ENCODE measurements at regions not wholly inside any gene's neighbourhood (a gene's known extent, or its start where the extent isn't known, plus 50 kb on each side); places are given as distances from the start of the nearest gene placed in this dataset.
A peak's percentile ranks its signal among the peaks of the same experiment; 100 is the strongest.

DNA sequence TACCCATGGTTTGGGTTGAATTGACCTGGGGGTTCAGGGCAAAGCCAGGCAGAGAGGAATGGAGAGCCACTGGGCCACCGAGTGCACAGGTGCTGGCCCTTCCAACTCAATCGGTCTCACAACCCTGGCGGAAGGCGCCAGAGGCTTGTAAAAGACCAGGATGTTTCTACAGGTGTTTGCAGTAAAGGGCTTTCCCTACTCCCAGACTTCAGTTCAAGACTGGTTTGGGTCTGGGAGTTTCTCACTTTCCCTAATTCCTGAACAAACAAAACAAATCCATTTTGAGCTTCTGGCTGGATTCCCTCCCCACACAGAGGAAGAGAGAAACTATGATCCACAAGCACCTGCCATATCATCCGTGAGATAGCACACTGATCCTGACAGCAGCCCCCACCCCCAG is 125.2 kb upstream of the KLF4 start:
- Histone ChIP-seq H4K91ac (ENCODE audit: low read depth, low read length) (no peak overlapping the region), H4K8ac (ENCODE audit: low read depth, low read length) (no peak overlapping the region), H3K4me1 (ENCODE audit: control insufficient read depth in 1 of 2, insufficient read depth in 2 of 2, low read length in 2 of 2) (peaks cover 0 to 2% of the 10 kb centered on the region in 2 experiments), H2AK5ac (ENCODE audit: low read length) (no peak overlapping the region), H3K23ac (ENCODE audit: low read length) (no peak overlapping the region), H3K4me3 (ENCODE audit: low read depth, low read length) (no peak overlapping the region), H3K4ac (ENCODE audit: low read depth, low read length) (no peak overlapping the region), H3K27ac (ENCODE audit: low read depth, low read length) (no peak overlapping the region), H3K9ac (ENCODE audit: low read length) (no peak overlapping the region), H2AFZ (ENCODE audit: insufficient read depth, low read length, poor library complexity) (no peak overlapping the region), H3K9me3 (ENCODE audit: insufficient read depth, low read depth, low read length) (peaks cover 1% of the 10 kb centered on the region), H4K12ac (ENCODE audit: low read depth, low read length) (no peak overlapping the region), H3K36me3 (ENCODE audit: control insufficient read depth in 1 of 2, insufficient read depth in 2 of 2, low read length in 2 of 2) (no peaks in the 10 kb centered on the region), H3K27me3 (ENCODE audit: insufficient read depth, low read length) (no peaks in the 10 kb centered on the region), H2BK12ac (ENCODE audit: low read length) (no peak overlapping the region), H2BK120ac (ENCODE audit: insufficient read depth, low read length, poor library complexity) (no peak overlapping the region), H3K79me2 (ENCODE audit: control insufficient read depth, insufficient read depth, low read length, poor library complexity) (no peaks in the 10 kb centered on the region), H3K14ac (ENCODE audit: low read length) (no peak overlapping the region), H3K79me1 (ENCODE audit: low read length) (no peaks in the 10 kb centered on the region), H3K18ac (ENCODE audit: low read length) (no peak overlapping the region), H3K4me2 (ENCODE audit: low read length) (no peak overlapping the region), H2BK5ac (ENCODE audit: low read depth, low read length, poor library complexity) (no peak overlapping the region)
- no CpG with 5 or more reads among the region's 5 CpGs for WGBS (ENCODE audit: extremely low coverage, insufficient coverage, insufficient read length)
- DNase-seq, result no peak

GRCh38 chr9:107613321-107613720 is 123.8 kb upstream of the KLF4 start:
- Histone ChIP-seq H4K91ac (ENCODE audit: low read depth, low read length) (no peak overlapping the region), H3K36me3 (ENCODE audit: control insufficient read depth in 1 of 2, insufficient read depth in 2 of 2, low read length in 2 of 2) (no peaks in the 10 kb centered on the region), H3K14ac (ENCODE audit: low read length) (no peak overlapping the region), H3K18ac (ENCODE audit: low read length) (no peak overlapping the region), H3K79me1 (ENCODE audit: low read length) (no peaks in the 10 kb centered on the region), H2BK120ac (ENCODE audit: insufficient read depth, low read length, poor library complexity) (no peak overlapping the region), H2BK5ac (ENCODE audit: low read depth, low read length, poor library complexity) (no peak overlapping the region), H2AK5ac (ENCODE audit: low read length) (no peak overlapping the region), H3K27me3 (ENCODE audit: insufficient read depth, low read length) (no peaks in the 10 kb centered on the region), H3K9me3 (ENCODE audit: insufficient read depth, low read depth, low read length) (peaks cover 1% of the 10 kb centered on the region), H2AFZ (ENCODE audit: insufficient read depth, low read length, poor library complexity) (no peak overlapping the region), H3K4me1 (ENCODE audit: control insufficient read depth in 1 of 2, insufficient read depth in 2 of 2, low read length in 2 of 2) (no peaks in the 10 kb centered on the region), H2BK12ac (ENCODE audit: low read length) (no peak overlapping the region), H4K12ac (ENCODE audit: low read depth, low read length) (no peak overlapping the region), H3K4ac (ENCODE audit: low read depth, low read length) (no peak overlapping the region), H4K8ac (ENCODE audit: low read depth, low read length) (no peak overlapping the region), H3K9ac (ENCODE audit: low read length) (no peak overlapping the region), H3K27ac (ENCODE audit: low read depth, low read length) (no peak overlapping the region), H3K79me2 (ENCODE audit: control insufficient read depth, insufficient read depth, low read length, poor library complexity) (no peaks in the 10 kb centered on the region), H3K4me3 (ENCODE audit: low read depth, low read length) (no peak overlapping the region), H3K23ac (ENCODE audit: low read length) (no peak overlapping the region), H3K4me2 (ENCODE audit: low read length) (no peak overlapping the region)
- no peak for DNase-seq
- no CpG with 5 or more reads among the region's 1 CpG for WGBS (ENCODE audit: extremely low coverage, insufficient coverage, insufficient read length)

DNA sequence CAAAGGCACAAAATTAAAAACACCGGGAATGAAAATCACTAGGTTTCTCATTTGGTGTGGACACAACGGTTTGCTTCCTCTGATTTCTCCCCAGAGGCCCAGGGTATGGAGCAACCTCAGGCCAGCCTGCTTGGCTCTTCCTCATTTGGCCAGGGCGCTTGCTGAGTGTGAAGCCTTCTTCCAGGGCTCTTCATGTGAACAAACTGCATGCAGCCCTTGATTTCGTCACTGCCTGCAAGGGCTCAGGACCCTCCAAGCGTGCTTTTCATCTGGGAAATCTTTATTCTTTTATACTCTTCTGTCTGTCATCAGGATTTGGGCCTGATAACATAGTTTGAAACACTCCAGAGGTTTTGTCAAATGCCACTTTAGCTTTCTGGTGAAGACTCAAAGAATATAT is 122.6 kb upstream of the KLF4 start:
- no CpG with 5 or more reads among the region's 5 CpGs for WGBS (ENCODE audit: extremely low coverage, insufficient coverage, insufficient read length)
- Histone ChIP-seq H3K9ac (ENCODE audit: low read length) (no peak overlapping the region), H3K4me3 (ENCODE audit: low read depth, low read length) (no peak overlapping the region), H2BK5ac (ENCODE audit: low read depth, low read length, poor library complexity) (no peak overlapping the region), H3K27ac (ENCODE audit: low read depth, low read length) (no peak overlapping the region), H3K79me1 (ENCODE audit: low read length) (no peaks in the 10 kb centered on the region), H3K4me2 (ENCODE audit: low read length) (no peak overlapping the region), H3K18ac (ENCODE audit: low read length) (no peak overlapping the region), H3K4ac (ENCODE audit: low read depth, low read length) (no peak overlapping the region), H2BK120ac (ENCODE audit: insufficient read depth, low read length, poor library complexity) (no peak overlapping the region), H4K8ac (ENCODE audit: low read depth, low read length) (no peak overlapping the region), H4K12ac (ENCODE audit: low read depth, low read length) (no peak overlapping the region), H3K27me3 (ENCODE audit: insufficient read depth, low read length) (no peaks in the 10 kb centered on the region), H2AK5ac (ENCODE audit: low read length) (no peak overlapping the region), H3K79me2 (ENCODE audit: control insufficient read depth, insufficient read depth, low read length, poor library complexity) (no peaks in the 10 kb centered on the region), H4K91ac (ENCODE audit: low read depth, low read length) (no peak overlapping the region), H3K4me1 (ENCODE audit: control insufficient read depth in 1 of 2, insufficient read depth in 2 of 2, low read length in 2 of 2) (no peaks in the 10 kb centered on the region), H3K14ac (ENCODE audit: low read length) (no peak overlapping the region), H3K36me3 (ENCODE audit: control insufficient read depth in 1 of 2, insufficient read depth in 2 of 2, low read length in 2 of 2) (no peaks in the 10 kb centered on the region), H3K9me3 (ENCODE audit: insufficient read depth, low read depth, low read length) (peaks cover 1% of the 10 kb centered on the region), H2BK12ac (ENCODE audit: low read length) (no peak overlapping the region), H3K23ac (ENCODE audit: low read length) (no peak overlapping the region), H2AFZ (ENCODE audit: insufficient read depth, low read length, poor library complexity) (no peak overlapping the region)
- peak in 1 of 2 donors; percentile 25 for DNase-seq

GRCh38 chr9:107609547-107609946 is 120.0 kb upstream of the KLF4 start:
- WGBS (ENCODE audit: extremely low coverage, insufficient coverage, insufficient read length), result no CpG with 5 or more reads among the region's 2 CpGs
- Histone ChIP-seq H2BK12ac (ENCODE audit: low read length) (no peak overlapping the region), H3K27ac (ENCODE audit: low read depth, low read length) (no peak overlapping the region), H4K8ac (ENCODE audit: low read depth, low read length) (no peak overlapping the region), H3K79me2 (ENCODE audit: control insufficient read depth, insufficient read depth, low read length, poor library complexity) (no peaks in the 10 kb centered on the region), H3K18ac (ENCODE audit: low read length) (no peak overlapping the region), H3K4me1 (ENCODE audit: control insufficient read depth in 1 of 2, insufficient read depth in 2 of 2, low read length in 2 of 2) (no peaks in the 10 kb centered on the region), H3K4ac (ENCODE audit: low read depth, low read length) (no peak overlapping the region), H3K36me3 (ENCODE audit: control insufficient read depth in 1 of 2, insufficient read depth in 2 of 2, low read length in 2 of 2) (no peaks in the 10 kb centered on the region), H3K4me2 (ENCODE audit: low read length) (no peak overlapping the region), H3K14ac (ENCODE audit: low read length) (no peak overlapping the region), H4K91ac (ENCODE audit: low read depth, low read length) (no peak overlapping the region), H3K4me3 (ENCODE audit: low read depth, low read length) (no peak overlapping the region), H2BK5ac (ENCODE audit: low read depth, low read length, poor library complexity) (no peak overlapping the region), H3K9ac (ENCODE audit: low read length) (no peak overlapping the region), H3K27me3 (ENCODE audit: insufficient read depth, low read length) (no peaks in the 10 kb centered on the region), H2AFZ (ENCODE audit: insufficient read depth, low read length, poor library complexity) (no peak overlapping the region), H3K79me1 (ENCODE audit: low read length) (no peaks in the 10 kb centered on the region), H4K12ac (ENCODE audit: low read depth, low read length) (no peak overlapping the region), H3K9me3 (ENCODE audit: insufficient read depth, low read depth, low read length) (no peaks in the 10 kb centered on the region), H3K23ac (ENCODE audit: low read length) (no peak overlapping the region), H2AK5ac (ENCODE audit: low read length) (no peak overlapping the region), H2BK120ac (ENCODE audit: insufficient read depth, low read length, poor library complexity) (no peak overlapping the region)
- DNase-seq, result no peak
